ENCODE measurements at regions not wholly inside any gene's neighbourhood (a gene's known extent, or its start where the extent isn't known, plus 50 kb on each side); places are given as distances from the start of the nearest gene placed in this dataset.

DNA sequence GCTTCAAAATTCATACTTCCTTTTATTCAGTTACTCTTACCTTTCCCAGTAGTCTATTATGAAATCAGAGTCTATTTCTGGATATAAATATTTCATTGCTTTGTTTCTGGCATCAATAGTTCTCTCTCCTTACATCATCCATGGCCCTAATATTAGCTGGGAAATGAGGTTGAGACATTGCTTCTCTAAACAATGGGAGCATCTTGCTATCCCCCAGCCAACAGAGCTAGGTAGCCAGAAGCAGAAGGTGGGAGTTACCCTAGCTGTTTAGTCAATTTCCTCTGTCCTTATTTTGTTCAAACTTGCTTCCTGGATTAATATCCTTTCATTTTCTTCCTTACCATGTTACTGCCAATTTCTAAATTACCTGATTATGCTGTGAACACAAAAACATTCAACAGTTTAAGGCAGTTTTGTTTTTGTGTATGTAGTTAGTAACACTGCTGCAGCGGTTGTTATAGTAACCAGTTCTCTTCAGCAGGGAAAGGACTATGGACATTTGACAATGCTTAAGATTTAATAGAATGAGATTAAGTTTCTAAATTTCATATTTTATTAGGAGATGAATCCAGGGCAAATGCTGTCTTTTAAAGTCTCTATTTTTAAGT lies 160.5 kb upstream of the KCNJ3 start:
- CTCF ChIA-PET: no interaction called here
- H3K36me3 Mint-ChIP-seq: no peaks in the 10 kb centered on the region
- no peaks in the 10 kb centered on the region for H3K9me3 ChIP-seq (ENCODE audit: low read length)
- no peak overlapping the region for H3K4me3 Mint-ChIP-seq
- H3K4me3 ChIP-seq (ENCODE audit: low read length): no peak overlapping the region
- H3K27ac ChIP-seq (ENCODE audit: low read depth, low read length): no peak overlapping the region
- H3K27me3 Mint-ChIP-seq: no peaks in the 10 kb centered on the region
- no peaks in the 10 kb centered on the region for H3K27me3 ChIP-seq (ENCODE audit: insufficient read depth, low read length, poor library complexity, severe bottlenecking)
- no peaks in the 10 kb centered on the region for H3K4me1 ChIP-seq (ENCODE audit: insufficient read depth, low read length)
- POLR2A ChIA-PET: no interaction called here
- H3K4me1 Mint-ChIP-seq: no peaks in the 10 kb centered on the region
- no peak for DNase-seq
- H3K27ac Mint-ChIP-seq: no peak overlapping the region
- H3K36me3 ChIP-seq (ENCODE audit: insufficient read depth, low read length): no peaks in the 10 kb centered on the region
- peaks cover 2 to 11% (median 4%) of the 10 kb centered on the region in 5 donors for H3K9me3 Mint-ChIP-seq

DNA sequence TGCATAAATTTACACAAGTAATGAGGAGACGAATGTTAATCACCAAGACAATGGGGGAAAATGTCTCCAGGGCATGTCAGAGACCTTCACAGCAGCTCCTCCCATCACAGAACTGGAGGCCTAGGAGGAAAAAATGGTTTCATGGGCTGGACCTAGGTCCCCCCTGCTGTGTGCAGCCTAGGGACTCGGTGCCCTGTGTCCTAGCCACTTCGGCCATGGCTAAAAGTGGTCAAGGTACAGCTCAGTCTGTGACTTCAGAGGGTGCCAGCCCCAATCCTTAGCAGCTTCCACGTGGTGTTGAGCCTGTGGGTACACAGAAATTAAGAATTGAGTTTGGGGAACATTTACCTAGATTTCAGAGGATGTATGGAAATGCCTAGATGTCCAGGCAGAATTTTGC lies 152.2 kb upstream of the KCNJ3 start:
- no peak overlapping the region for H3K27ac Mint-ChIP-seq
- H3K27ac ChIP-seq (ENCODE audit: low read depth, low read length): no peak overlapping the region
- no peaks in the 10 kb centered on the region for H3K4me1 Mint-ChIP-seq
- no peaks in the 10 kb centered on the region for H3K9me3 ChIP-seq (ENCODE audit: low read length)
- H3K4me1 ChIP-seq (ENCODE audit: insufficient read depth, low read length): no peaks in the 10 kb centered on the region
- ChIA-PET CTCF (no interaction called here), POLR2A (no interaction called here)
- peaks cover 7 to 32% (median 10%) of the 10 kb centered on the region in 5 donors for H3K9me3 Mint-ChIP-seq
- H3K27me3 Mint-ChIP-seq: no peaks in the 10 kb centered on the region
- H3K27me3 ChIP-seq (ENCODE audit: insufficient read depth, low read length, poor library complexity, severe bottlenecking): no peaks in the 10 kb centered on the region
- H3K4me3 ChIP-seq (ENCODE audit: low read length): no peak overlapping the region
- DNase-seq: no peak
- H3K36me3 ChIP-seq (ENCODE audit: insufficient read depth, low read length): no peaks in the 10 kb centered on the region
- H3K4me3 Mint-ChIP-seq: no peak overlapping the region
- peaks cover 0 to 2% (median 0%) of the 10 kb centered on the region in 3 donors for H3K36me3 Mint-ChIP-seq

GRCh38 chr2:154549869-154550268 lies 148.6 kb upstream of the KCNJ3 start:
- no peak overlapping the region for H3K4me3 ChIP-seq (ENCODE audit: low read length)
- ChIA-PET CTCF (no interaction called here), POLR2A (no interaction called here)
- H3K4me3 Mint-ChIP-seq: no peak overlapping the region
- H3K27ac ChIP-seq (ENCODE audit: low read depth, low read length): no peak overlapping the region
- peaks cover 7 to 13% (median 12%) of the 10 kb centered on the region in 5 donors for H3K9me3 Mint-ChIP-seq
- H3K4me1 ChIP-seq (ENCODE audit: insufficient read depth, low read length): no peaks in the 10 kb centered on the region
- no peak for DNase-seq
- H3K36me3 Mint-ChIP-seq: peaks cover 0 to 2% (median 0%) of the 10 kb centered on the region in 3 donors
- no peaks in the 10 kb centered on the region for H3K4me1 Mint-ChIP-seq
- no peaks in the 10 kb centered on the region for H3K27me3 Mint-ChIP-seq
- no peaks in the 10 kb centered on the region for H3K9me3 ChIP-seq (ENCODE audit: low read length)
- H3K27ac Mint-ChIP-seq: peak overlapping the region in 1 of 8 donors; percentile 6
- H3K27me3 ChIP-seq (ENCODE audit: insufficient read depth, low read length, poor library complexity, severe bottlenecking): no peaks in the 10 kb centered on the region
- no peaks in the 10 kb centered on the region for H3K36me3 ChIP-seq (ENCODE audit: insufficient read depth, low read length)

DNA sequence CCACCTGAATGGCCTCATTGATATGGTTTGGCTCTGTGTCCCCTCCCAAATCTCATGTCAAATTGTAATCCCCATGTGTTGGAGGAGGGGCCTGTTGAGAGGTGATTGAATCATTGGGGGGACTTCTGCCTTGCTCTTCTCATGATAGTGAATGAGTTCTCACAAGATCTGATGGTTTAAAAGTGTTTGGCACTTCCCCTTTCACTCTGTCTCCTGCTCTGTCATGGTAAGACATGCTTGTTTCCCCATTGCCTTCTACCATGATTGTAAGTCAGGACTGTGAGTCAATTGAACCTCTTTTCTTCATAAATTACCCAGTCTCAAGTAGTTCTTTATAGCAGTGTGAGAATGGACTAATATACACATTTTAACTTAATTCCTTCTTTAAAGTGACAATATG lies 146.8 kb upstream of the KCNJ3 start:
- no peaks in the 10 kb centered on the region for H3K4me1 Mint-ChIP-seq
- DNase-seq: no peak
- CTCF ChIA-PET: no interaction called here
- H3K36me3 Mint-ChIP-seq: no peaks in the 10 kb centered on the region
- peaks cover under 1 to 12% (median 7%) of the 10 kb centered on the region in 5 donors for H3K9me3 Mint-ChIP-seq
- Histone ChIP-seq H3K4me1 (ENCODE audit: insufficient read depth, low read length) (no peaks in the 10 kb centered on the region), H3K27me3 (ENCODE audit: insufficient read depth, low read length, poor library complexity, severe bottlenecking) (no peaks in the 10 kb centered on the region), H3K4me3 (ENCODE audit: low read length) (no peak overlapping the region), H3K27ac (ENCODE audit: low read depth, low read length) (no peak overlapping the region), H3K36me3 (ENCODE audit: insufficient read depth, low read length) (no peaks in the 10 kb centered on the region), H3K9me3 (ENCODE audit: low read length) (no peaks in the 10 kb centered on the region)
- POLR2A ChIA-PET: no interaction called here
- no peak overlapping the region for H3K4me3 Mint-ChIP-seq
- H3K27me3 Mint-ChIP-seq: no peaks in the 10 kb centered on the region
- no peak overlapping the region for H3K27ac Mint-ChIP-seq

GRCh38 chr2:154554046-154554445 lies 144.4 kb upstream of the KCNJ3 start:
- Mint-ChIP-seq H3K9me3 (peaks cover 0 to 19% (median 7%) of the 10 kb centered on the region in 5 donors), H3K27me3 (no peaks in the 10 kb centered on the region), H3K4me1 (no peaks in the 10 kb centered on the region), H3K36me3 (no peaks in the 10 kb centered on the region), H3K4me3 (no peak overlapping the region), H3K27ac (no peak overlapping the region)
- H3K36me3 ChIP-seq (ENCODE audit: insufficient read depth, low read length): no peaks in the 10 kb centered on the region
- no peaks in the 10 kb centered on the region for H3K4me1 ChIP-seq (ENCODE audit: insufficient read depth, low read length)
- no peak overlapping the region for H3K4me3 ChIP-seq (ENCODE audit: low read length)
- H3K27me3 ChIP-seq (ENCODE audit: insufficient read depth, low read length, poor library complexity, severe bottlenecking): no peaks in the 10 kb centered on the region
- H3K27ac ChIP-seq (ENCODE audit: low read depth, low read length): no peak overlapping the region
- POLR2A ChIA-PET: no interaction called here
- DNase-seq: no peak
- CTCF ChIA-PET: no interaction called here
- H3K9me3 ChIP-seq (ENCODE audit: low read length): no peaks in the 10 kb centered on the region

DNA sequence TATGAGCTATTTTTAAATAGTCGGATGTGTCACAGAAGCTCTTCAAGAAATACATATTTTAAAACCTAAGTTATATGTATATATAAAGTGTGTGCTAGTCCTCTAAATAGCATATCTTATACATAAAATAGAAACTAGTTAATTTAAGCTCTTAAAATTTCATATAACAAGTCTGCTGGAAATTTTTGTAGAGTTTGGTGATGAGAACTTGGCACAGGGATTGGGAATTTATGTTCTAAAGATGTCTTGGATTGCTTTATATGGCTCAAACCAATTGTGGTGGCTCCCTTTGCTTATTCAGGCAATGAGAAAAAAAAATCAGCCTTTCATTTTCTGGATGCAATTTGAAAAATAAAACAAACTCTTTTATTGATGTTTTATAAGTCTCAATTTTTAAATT lies 142.8 kb upstream of the KCNJ3 start:
- Mint-ChIP-seq H3K4me1 (no peaks in the 10 kb centered on the region), H3K27me3 (no peaks in the 10 kb centered on the region), H3K27ac (no peak overlapping the region), H3K9me3 (peaks cover 2 to 27% (median 4%) of the 10 kb centered on the region in 5 donors), H3K4me3 (no peak overlapping the region), H3K36me3 (no peaks in the 10 kb centered on the region)
- no peaks in the 10 kb centered on the region for H3K4me1 ChIP-seq (ENCODE audit: insufficient read depth, low read length)
- H3K27me3 ChIP-seq (ENCODE audit: insufficient read depth, low read length, poor library complexity, severe bottlenecking): no peaks in the 10 kb centered on the region
- no peak for DNase-seq
- no peak overlapping the region for H3K4me3 ChIP-seq (ENCODE audit: low read length)
- ChIA-PET CTCF (no interaction called here), POLR2A (no interaction called here)
- no peaks in the 10 kb centered on the region for H3K36me3 ChIP-seq (ENCODE audit: insufficient read depth, low read length)
- H3K9me3 ChIP-seq (ENCODE audit: low read length): no peaks in the 10 kb centered on the region
- H3K27ac ChIP-seq (ENCODE audit: low read depth, low read length): no peak overlapping the region

GRCh38 chr2:154556146-154556545 lies 142.3 kb upstream of the KCNJ3 start:
- H3K9me3 Mint-ChIP-seq: peaks cover 2 to 25% (median 3%) of the 10 kb centered on the region in 5 donors
- CTCF ChIA-PET: no interaction called here

GRCh38 chr2:154556607-154557006 lies 141.9 kb upstream of the KCNJ3 start:
- Mint-ChIP-seq H3K27ac (no peak overlapping the region), H3K9me3 (peaks cover 0 to 25% (median 3%) of the 10 kb centered on the region in 5 donors), H3K36me3 (no peaks in the 10 kb centered on the region), H3K27me3 (no peaks in the 10 kb centered on the region), H3K4me1 (no peaks in the 10 kb centered on the region), H3K4me3 (no peak overlapping the region)
- H3K9me3 ChIP-seq (ENCODE audit: low read length): no peaks in the 10 kb centered on the region
- no peak for DNase-seq
- no peaks in the 10 kb centered on the region for H3K27me3 ChIP-seq (ENCODE audit: insufficient read depth, low read length, poor library complexity, severe bottlenecking)
- no peak overlapping the region for H3K27ac ChIP-seq (ENCODE audit: low read depth, low read length)
- H3K4me3 ChIP-seq (ENCODE audit: low read length): no peak overlapping the region
- H3K4me1 ChIP-seq (ENCODE audit: insufficient read depth, low read length): no peaks in the 10 kb centered on the region
- POLR2A ChIA-PET: interaction anchor here (0.5 kb wide), 1 partner anchor 287 kb away, joined by 3 read pairs; no protein-coding TSS in a partner anchor
- CTCF ChIA-PET: no interaction called here
- H3K36me3 ChIP-seq (ENCODE audit: insufficient read depth, low read length): no peaks in the 10 kb centered on the region

More at GRCh38 chr2:154556146-154556545, 142.3 kb upstream of the KCNJ3 start:
- Histone ChIP-seq H3K4me3 (ENCODE audit: low read length) (no peak overlapping the region), H3K9me3 (ENCODE audit: low read length) (no peaks in the 10 kb centered on the region), H3K27me3 (ENCODE audit: insufficient read depth, low read length, poor library complexity, severe bottlenecking) (no peaks in the 10 kb centered on the region), H3K4me1 (ENCODE audit: insufficient read depth, low read length) (no peaks in the 10 kb centered on the region), H3K36me3 (ENCODE audit: insufficient read depth, low read length) (no peaks in the 10 kb centered on the region), H3K27ac (ENCODE audit: low read depth, low read length) (no peak overlapping the region)
- no peaks in the 10 kb centered on the region for H3K4me1 Mint-ChIP-seq
- H3K27ac Mint-ChIP-seq: no peak overlapping the region
- H3K27me3 Mint-ChIP-seq: no peaks in the 10 kb centered on the region
- H3K36me3 Mint-ChIP-seq: no peaks in the 10 kb centered on the region
- H3K4me3 Mint-ChIP-seq: no peak overlapping the region
- POLR2A ChIA-PET: no interaction called here
- no peak for DNase-seq

DNA sequence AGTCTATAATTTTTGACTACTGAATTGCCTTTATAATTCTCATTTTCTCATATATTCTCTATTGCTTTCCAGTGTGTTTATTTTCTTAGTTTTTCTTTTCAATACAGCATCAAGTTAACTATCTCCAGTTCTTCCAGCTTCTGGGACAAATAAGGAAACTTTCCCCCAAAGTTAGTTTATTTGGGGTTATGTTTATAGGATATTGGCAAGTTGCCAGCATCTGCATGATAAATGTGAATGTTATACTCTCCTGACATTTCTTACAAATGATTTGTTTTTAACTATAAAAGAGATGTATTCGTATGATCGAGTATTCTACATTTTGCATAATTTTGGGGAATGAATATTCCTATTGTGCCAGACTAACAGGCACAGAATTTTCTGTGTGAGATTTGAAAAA lies 140.6 kb upstream of the KCNJ3 start:
- ChIA-PET POLR2A (no interaction called here), CTCF (no interaction called here)
- Mint-ChIP-seq H3K27ac (no peak overlapping the region), H3K4me1 (no peaks in the 10 kb centered on the region), H3K27me3 (no peaks in the 10 kb centered on the region), H3K9me3 (peaks cover 0 to 37% (median 3%) of the 10 kb centered on the region in 5 donors), H3K36me3 (no peaks in the 10 kb centered on the region), H3K4me3 (no peak overlapping the region)
- DNase-seq: no peak
- Histone ChIP-seq H3K9me3 (ENCODE audit: low read length) (no peaks in the 10 kb centered on the region), H3K36me3 (ENCODE audit: insufficient read depth, low read length) (no peaks in the 10 kb centered on the region), H3K27ac (ENCODE audit: low read depth, low read length) (no peak overlapping the region), H3K4me1 (ENCODE audit: insufficient read depth, low read length) (no peaks in the 10 kb centered on the region), H3K27me3 (ENCODE audit: insufficient read depth, low read length, poor library complexity, severe bottlenecking) (no peaks in the 10 kb centered on the region), H3K4me3 (ENCODE audit: low read length) (no peak overlapping the region)

All from CD8-positive, alpha-beta memory T cell (primary cell).